ENCODE measurements at regions not wholly inside any gene's neighbourhood (a gene's known extent, or its start where the extent isn't known, plus 50 kb on each side); places are given as distances from the start of the nearest gene placed in this dataset.

GRCh38 chr13:34793301-34793700 lies 148.8 kb upstream of the NBEA start:
- Histone ChIP-seq H3K4me3 (replicated peaks in 1 of 3) (no peak overlapping the region), H3K9me3 (no peaks in the 10 kb centered on the region), H3K27ac (no peak overlapping the region), H3K4me1 (no peaks in the 10 kb centered on the region), H3K27me3 (no peaks in the 10 kb centered on the region), H3K36me3 (no peaks in the 10 kb centered on the region)
- intact Hi-C loops (cut with DNase I) = no loop called here
- no peak for TF ChIP-seq CTCF (IDR thresholded peaks at IDR 0.05)
- no peak for TF ChIP-seq POLR2A (IDR thresholded peaks at IDR 0.05)
- 90 to 96% methylated on average over 2 of the region's 2 CpGs for WGBS, 2 donors
- no peak for DNase-seq

- Histone ChIP-seq H3K4me1 (no peaks in the 10 kb centered on the region), H3K36me3 (no peaks in the 10 kb centered on the region), H3K27ac (no peak overlapping the region), H3K9me3 (no peaks in the 10 kb centered on the region), H3K4me3 (replicated peaks in 1 of 3) (no peak overlapping the region), H3K27me3 (no peaks in the 10 kb centered on the region)
- TF ChIP-seq POLR2A (IDR thresholded peaks at IDR 0.05) (no peak), CTCF (IDR thresholded peaks at IDR 0.05) (no peak)
- intact Hi-C loops (cut with DNase I) = no loop called here
- no peak for DNase-seq
- WGBS, 2 donors = 86 to 94% methylated on average over 4 of the region's 4 CpGs
These were observed 138.3 kb upstream of the NBEA start for GRCh38 chr13:34803756-34804155.

- no peak overlapping the region for H3K4me3 ChIP-seq (replicated peaks in 1 of 3)
- no peaks in the 10 kb centered on the region for H3K9me3 ChIP-seq
- H3K27ac ChIP-seq = no peak overlapping the region
- H3K36me3 ChIP-seq = no peaks in the 10 kb centered on the region
- intact Hi-C loops (cut with DNase I) = no loop called here
- no peaks in the 10 kb centered on the region for H3K27me3 ChIP-seq
- peaks cover 0 to 5% of the 10 kb centered on the region in 2 donors for H3K4me1 ChIP-seq
- 92 to 93% methylated on average over 1 of the region's 1 CpG for WGBS, 2 donors
- no peak for TF ChIP-seq POLR2A (IDR thresholded peaks at IDR 0.05)
- TF ChIP-seq CTCF (IDR thresholded peaks at IDR 0.05) = no peak
- DNase-seq = no peak
These were observed 136.7 kb upstream of the NBEA start for GRCh38 chr13:34805347-34805746.

- Histone ChIP-seq H3K4me1 (peaks cover 0 to 5% of the 10 kb centered on the region in 2 donors), H3K9me3 (no peaks in the 10 kb centered on the region), H3K27ac (no peak overlapping the region), H3K36me3 (no peaks in the 10 kb centered on the region), H3K4me3 (replicated peaks in 1 of 3) (no peak overlapping the region), H3K27me3 (no peaks in the 10 kb centered on the region)
- intact Hi-C loops (cut with DNase I) = no loop called here
- TF ChIP-seq CTCF (IDR thresholded peaks at IDR 0.05) (no peak), POLR2A (IDR thresholded peaks at IDR 0.05) (no peak)
- DNase-seq = no peak
These were observed 133.4 kb upstream of the NBEA start for GRCh38 chr13:34808649-34809048.

- 73 to 89% methylated on average over 3 of the region's 3 CpGs for WGBS, 2 donors
- Histone ChIP-seq H3K4me1 (peaks cover 0 to 5% of the 10 kb centered on the region in 2 donors), H3K27me3 (no peaks in the 10 kb centered on the region), H3K36me3 (no peaks in the 10 kb centered on the region), H3K27ac (no peak overlapping the region), H3K4me3 (replicated peaks in 1 of 3) (no peak overlapping the region), H3K9me3 (no peaks in the 10 kb centered on the region)
- TF ChIP-seq CTCF (IDR thresholded peaks at IDR 0.05) (no peak), POLR2A (IDR thresholded peaks at IDR 0.05) (no peak)
- DNase-seq = no peak
- intact Hi-C loops (cut with DNase I) = no loop called here
These were observed 131.1 kb upstream of the NBEA start for GRCh38 chr13:34810996-34811395.

Data from thyroid gland (tissue), 4 donors.